ENCODE measurements at regions not wholly inside any gene's neighbourhood (a gene's known extent, or its start where the extent isn't known, plus 50 kb on each side); places are given as distances from the start of the nearest gene placed in this dataset.
A peak's percentile ranks its signal among the peaks of the same experiment; 100 is the strongest.

DNA sequence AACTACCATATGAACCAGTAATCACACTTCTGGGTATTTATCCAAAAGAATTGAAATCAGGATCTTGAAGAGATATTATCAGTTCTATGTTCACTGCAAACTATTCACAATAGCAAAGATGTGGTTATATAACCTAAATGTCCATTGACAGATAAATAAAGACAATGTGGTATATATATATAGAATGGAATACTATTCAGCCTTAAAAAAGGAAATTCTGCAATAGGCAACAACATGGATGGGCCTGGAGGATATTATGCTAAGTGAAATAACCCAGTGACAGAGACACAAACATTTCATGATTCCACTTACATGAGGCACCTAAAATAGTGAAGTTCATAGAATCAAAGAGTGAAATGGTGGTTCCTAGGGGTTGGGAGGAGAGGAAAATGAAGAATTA lies 90.6 kb upstream of the CDK1 start:
- Mint-ChIP-seq H3K9me3 (peaks cover 9% of the 10 kb centered on the region), H3K4me3 (no peak overlapping the region), H3K4me1 (ENCODE audit: low read depth) (peaks cover 2% of the 10 kb centered on the region), H3K27me3 (ENCODE audit: low read depth) (no peaks in the 10 kb centered on the region), H3K36me3 (ENCODE audit: insufficient read depth) (peaks cover 3% of the 10 kb centered on the region)
- no peak for ATAC-seq
- DNase-seq, result no peak

DNA sequence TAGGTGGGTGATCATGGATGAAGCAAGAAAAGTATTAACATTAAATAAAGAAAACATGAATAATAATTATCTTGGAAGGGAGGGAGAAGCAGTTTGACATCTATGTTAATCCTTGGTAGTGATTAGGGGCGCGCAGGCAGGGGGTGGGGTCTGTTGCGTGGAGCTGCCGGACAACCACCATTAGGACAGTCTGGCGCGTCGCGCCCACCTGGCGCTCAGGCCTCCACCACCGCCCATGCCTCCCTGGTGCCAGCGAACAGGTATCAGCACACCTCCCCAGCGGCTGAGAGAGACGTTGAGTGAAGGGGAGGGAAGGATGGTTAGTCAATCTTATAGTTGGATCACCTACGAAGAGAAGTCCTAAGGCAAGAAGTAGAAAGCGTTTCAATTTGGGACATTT lies 94.2 kb upstream of the CDK1 start:
- peaks cover 3% of the 10 kb centered on the region for H3K36me3 Mint-ChIP-seq (ENCODE audit: insufficient read depth)
- no peaks in the 10 kb centered on the region for H3K27me3 Mint-ChIP-seq (ENCODE audit: low read depth)
- DNase-seq (no peak), ATAC-seq (no peak)
- H3K9me3 Mint-ChIP-seq, result peaks cover 6% of the 10 kb centered on the region
- H3K4me3 Mint-ChIP-seq, result no peak overlapping the region
- H3K4me1 Mint-ChIP-seq (ENCODE audit: low read depth), result peaks cover 4% of the 10 kb centered on the region

DNA sequence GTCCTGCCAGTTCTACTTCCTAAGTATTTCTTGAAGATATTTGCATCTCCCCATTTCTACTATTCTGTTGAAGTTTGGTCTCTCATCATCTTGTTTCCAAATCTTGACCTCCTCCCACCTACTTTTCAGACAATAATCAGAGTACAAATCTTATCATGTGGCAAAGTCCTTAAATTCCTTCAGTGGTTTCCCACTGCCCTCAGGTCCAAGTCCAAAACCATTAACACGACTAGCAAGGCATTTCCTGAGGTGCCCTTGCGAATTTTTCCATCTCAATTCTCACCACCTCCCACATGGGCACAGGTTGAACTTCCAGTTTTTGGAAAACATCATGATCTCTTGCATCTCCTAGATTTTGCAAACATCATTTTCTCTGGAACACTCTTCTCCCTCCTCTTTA lies 97.2 kb upstream of the CDK1 start:
- H3K4me3 Mint-ChIP-seq, result no peak overlapping the region
- peaks cover 6% of the 10 kb centered on the region for H3K9me3 Mint-ChIP-seq
- no peaks in the 10 kb centered on the region for H3K27me3 Mint-ChIP-seq (ENCODE audit: low read depth)
- ATAC-seq (no peak), DNase-seq (no peak)
- H3K4me1 Mint-ChIP-seq (ENCODE audit: low read depth), result peaks cover 8% of the 10 kb centered on the region
- H3K36me3 Mint-ChIP-seq (ENCODE audit: insufficient read depth), result peaks cover 3% of the 10 kb centered on the region

DNA sequence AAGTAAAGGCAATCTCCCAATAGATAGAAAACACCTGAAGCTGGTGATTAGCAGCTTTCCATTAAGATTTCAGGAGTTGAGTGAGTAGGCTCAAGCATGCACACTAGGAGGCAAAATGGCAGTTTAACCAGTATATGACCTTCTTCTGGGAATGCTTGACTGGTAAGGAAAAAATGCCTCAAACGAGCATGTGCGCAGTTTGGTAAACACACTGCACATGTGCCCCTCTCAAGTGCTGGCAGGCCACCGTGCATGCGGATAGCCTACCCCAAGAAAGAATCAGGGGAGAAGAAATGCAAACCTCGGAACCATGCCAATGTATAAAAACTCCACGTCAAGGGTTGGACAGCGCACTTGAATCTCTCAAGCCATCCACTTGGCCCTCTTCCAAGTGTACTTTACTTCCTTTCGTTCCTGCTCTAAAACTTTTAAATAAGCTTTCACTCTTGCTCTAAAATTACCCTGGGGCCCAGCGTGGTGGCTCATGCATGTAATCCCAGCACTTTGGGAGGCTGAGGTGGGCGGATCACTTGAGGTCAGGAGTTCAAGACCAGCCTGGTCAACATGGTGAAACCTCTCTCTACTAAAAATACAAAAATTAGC lies 98.8 kb upstream of the CDK1 start:
- H3K36me3 Mint-ChIP-seq (ENCODE audit: insufficient read depth), result peaks cover 3% of the 10 kb centered on the region
- no peaks in the 10 kb centered on the region for H3K27me3 Mint-ChIP-seq (ENCODE audit: low read depth)
- peaks cover 8% of the 10 kb centered on the region for H3K4me1 Mint-ChIP-seq (ENCODE audit: low read depth)
- ATAC-seq (no peak), DNase-seq (no peak)
- H3K9me3 Mint-ChIP-seq, result no peaks in the 10 kb centered on the region
- no peak overlapping the region for H3K4me3 Mint-ChIP-seq

GRCh38 chr10:60678978-60679377 lies 99.3 kb upstream of the CDK1 start:
- Mint-ChIP-seq H3K9me3 (peaks cover 4% of the 10 kb centered on the region), H3K36me3 (ENCODE audit: insufficient read depth) (peaks cover 3% of the 10 kb centered on the region), H3K4me3 (no peak overlapping the region), H3K27me3 (ENCODE audit: low read depth) (no peaks in the 10 kb centered on the region), H3K4me1 (ENCODE audit: low read depth) (peaks cover 8% of the 10 kb centered on the region)
- no peak for DNase-seq
- ATAC-seq, result no peak

DNA sequence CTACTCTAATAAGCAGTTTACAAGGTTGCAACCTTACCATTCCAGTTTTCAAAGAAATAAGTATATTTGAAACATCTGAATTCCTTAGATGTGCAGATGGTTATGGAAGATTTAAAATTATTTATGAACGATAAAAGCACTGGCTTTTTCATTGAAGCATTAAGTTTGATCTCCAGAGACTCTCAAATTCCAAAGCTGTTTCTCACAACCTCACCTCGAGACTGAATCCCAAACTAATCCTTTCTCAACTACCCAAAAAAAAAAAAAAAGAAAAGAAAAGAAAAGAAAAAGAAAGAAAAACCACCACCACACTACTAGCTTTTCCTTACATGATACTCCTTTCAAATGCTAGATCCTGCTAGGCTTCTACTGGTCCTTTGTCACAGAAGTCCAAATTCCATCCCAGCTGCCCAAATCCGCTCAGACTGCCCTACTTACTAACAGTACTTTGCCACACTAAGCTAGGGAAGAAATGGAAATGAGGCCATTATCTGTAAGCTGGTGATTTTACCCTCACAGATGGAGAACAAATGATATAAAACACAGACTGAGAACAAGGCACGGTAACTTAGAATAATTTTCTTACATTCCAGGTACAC lies 100.6 kb upstream of the CDK1 start:
- no peak for ATAC-seq
- Mint-ChIP-seq H3K27me3 (ENCODE audit: low read depth) (no peaks in the 10 kb centered on the region), H3K9me3 (peaks cover 4% of the 10 kb centered on the region), H3K4me3 (no peak overlapping the region), H3K36me3 (ENCODE audit: insufficient read depth) (peaks cover 3% of the 10 kb centered on the region), H3K4me1 (ENCODE audit: low read depth) (peaks cover 6% of the 10 kb centered on the region)
- no peak for DNase-seq

- DNase-seq (no peak), ATAC-seq (no peak)
- Mint-ChIP-seq H3K9me3 (peaks cover 11% of the 10 kb centered on the region), H3K27me3 (ENCODE audit: low read depth) (no peaks in the 10 kb centered on the region), H3K4me1 (ENCODE audit: low read depth) (peaks cover 4% of the 10 kb centered on the region), H3K4me3 (no peak overlapping the region), H3K36me3 (ENCODE audit: insufficient read depth) (no peaks in the 10 kb centered on the region)
Measured at GRCh38 chr10:60675236-60675635, 103.0 kb upstream of the CDK1 start.

DNA sequence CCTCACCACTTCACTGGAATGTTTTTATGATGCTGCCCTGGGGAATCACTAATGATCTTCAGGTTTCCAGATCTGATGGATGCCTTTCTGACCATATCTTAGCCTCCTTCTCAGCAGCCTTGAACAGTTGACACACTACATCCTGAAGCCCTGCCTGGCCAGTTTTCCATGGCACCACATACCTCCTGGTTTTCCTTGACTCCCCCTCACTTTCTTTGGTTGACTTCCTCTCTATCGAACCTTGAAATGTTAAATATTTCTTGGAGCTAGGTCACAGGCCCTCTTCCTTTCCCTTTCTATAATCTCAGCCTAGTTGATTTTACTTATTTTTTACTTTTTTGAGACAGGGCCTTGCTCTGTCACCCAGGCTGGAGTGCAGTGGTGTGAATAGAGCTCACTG lies 108.8 kb upstream of the CDK1 start:
- ATAC-seq, result no peak
- Mint-ChIP-seq H3K9me3 (peaks cover 11% of the 10 kb centered on the region), H3K4me1 (ENCODE audit: low read depth) (peaks cover 4% of the 10 kb centered on the region), H3K4me3 (no peak overlapping the region), H3K36me3 (ENCODE audit: insufficient read depth) (no peaks in the 10 kb centered on the region), H3K27me3 (ENCODE audit: low read depth) (no peaks in the 10 kb centered on the region)
- no peak for DNase-seq

DNA sequence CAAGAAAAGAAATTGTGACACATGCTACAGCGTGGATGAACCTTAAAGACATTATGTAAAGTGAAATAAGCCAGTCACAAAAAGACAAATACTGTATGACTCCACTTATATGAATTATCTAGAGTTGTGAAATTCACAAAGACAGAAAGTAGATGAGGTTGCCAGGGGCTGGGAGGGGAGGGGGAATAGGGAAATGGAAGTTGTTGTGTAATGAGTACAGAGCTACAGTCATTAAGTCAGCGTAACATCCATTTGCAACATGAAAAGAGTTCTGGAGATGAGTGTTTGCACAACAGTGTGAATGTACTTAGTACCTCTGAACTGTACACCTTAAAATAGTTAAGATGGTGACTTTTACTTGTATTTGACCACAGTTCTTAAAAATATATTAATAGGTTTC lies 112.1 kb upstream of the CDK1 start:
- Mint-ChIP-seq H3K4me3 (no peak overlapping the region), H3K36me3 (ENCODE audit: insufficient read depth) (no peaks in the 10 kb centered on the region), H3K4me1 (ENCODE audit: low read depth) (peaks cover 20% of the 10 kb centered on the region), H3K27me3 (ENCODE audit: low read depth) (no peaks in the 10 kb centered on the region), H3K9me3 (peaks cover under 1% of the 10 kb centered on the region)
- ATAC-seq, result peak; percentile 65 to 82
- DNase-seq, result no peak

GRCh38 chr10:60664859-60665258 lies 113.4 kb upstream of the CDK1 start:
- no peaks in the 10 kb centered on the region for H3K9me3 Mint-ChIP-seq
- no peak for ATAC-seq
- H3K4me1 Mint-ChIP-seq (ENCODE audit: low read depth), result peaks cover 26% of the 10 kb centered on the region

DNA sequence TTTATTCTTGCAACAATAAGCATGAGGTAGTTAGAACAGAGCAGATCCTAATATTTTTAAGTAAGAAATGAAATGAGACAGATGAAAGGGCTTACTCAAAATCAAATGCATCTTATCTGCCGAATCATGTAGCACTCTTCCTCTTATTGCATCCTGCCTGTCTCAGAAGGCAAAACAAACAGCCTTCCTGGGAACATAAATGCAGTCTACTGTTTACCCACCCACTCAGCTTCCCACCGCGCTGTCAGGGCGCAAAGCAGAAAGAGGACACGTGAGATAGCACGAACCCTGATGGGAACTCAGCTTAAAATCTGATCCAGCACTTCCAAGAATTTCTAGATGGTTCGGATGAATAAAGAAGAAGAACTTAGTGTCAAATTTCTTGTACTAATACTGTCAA lies 114.4 kb upstream of the CDK1 start:
- H3K27me3 Mint-ChIP-seq (ENCODE audit: low read depth), result no peaks in the 10 kb centered on the region
- H3K4me1 Mint-ChIP-seq (ENCODE audit: low read depth), result peaks cover 26% of the 10 kb centered on the region
- H3K36me3 Mint-ChIP-seq (ENCODE audit: insufficient read depth), result peaks cover 3% of the 10 kb centered on the region
- no peak overlapping the region for H3K4me3 Mint-ChIP-seq
- ATAC-seq, result no peak
- no peak for DNase-seq
- no peaks in the 10 kb centered on the region for H3K9me3 Mint-ChIP-seq

More at GRCh38 chr10:60664859-60665258, 113.4 kb upstream of the CDK1 start:
- Mint-ChIP-seq H3K27me3 (ENCODE audit: low read depth) (no peaks in the 10 kb centered on the region), H3K4me3 (no peak overlapping the region), H3K36me3 (ENCODE audit: insufficient read depth) (peaks cover 3% of the 10 kb centered on the region)
- no peak for DNase-seq

GRCh38 chr10:60662917-60663614 lies 115.2 kb upstream of the CDK1 start:
- peaks cover 3% of the 10 kb centered on the region for H3K36me3 Mint-ChIP-seq (ENCODE audit: insufficient read depth)
- no peak overlapping the region for H3K4me3 Mint-ChIP-seq
- ATAC-seq, result peak in 1 of 2 donors; percentile 37
- peaks cover 26% of the 10 kb centered on the region for H3K4me1 Mint-ChIP-seq (ENCODE audit: low read depth)
- no peaks in the 10 kb centered on the region for H3K27me3 Mint-ChIP-seq (ENCODE audit: low read depth)
- no peaks in the 10 kb centered on the region for H3K9me3 Mint-ChIP-seq
- no peak for DNase-seq

GRCh38 chr10:60661637-60662036 lies 116.6 kb upstream of the CDK1 start:
- peaks cover 5% of the 10 kb centered on the region for H3K36me3 Mint-ChIP-seq (ENCODE audit: insufficient read depth)

DNA sequence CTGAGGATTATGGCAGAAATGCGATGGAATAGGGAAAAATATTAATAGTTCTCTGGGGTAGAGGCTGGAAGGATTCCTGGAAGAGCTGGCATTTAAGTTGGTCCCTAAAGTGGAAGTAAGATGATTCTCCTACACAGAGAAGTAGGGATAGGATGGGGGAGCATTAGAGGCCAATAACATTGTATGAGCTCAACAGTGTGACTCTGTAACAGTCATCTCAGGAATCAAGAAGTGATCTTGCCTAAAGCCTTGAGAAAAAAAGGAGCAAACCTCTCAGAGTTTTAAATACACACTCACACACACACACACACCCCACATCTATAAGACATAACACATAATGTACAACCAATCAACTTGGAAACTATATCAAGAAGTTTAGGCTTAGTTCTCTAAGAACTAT lies 117.7 kb upstream of the CDK1 start:
- Mint-ChIP-seq H3K27me3 (ENCODE audit: low read depth) (no peaks in the 10 kb centered on the region), H3K36me3 (ENCODE audit: insufficient read depth) (peaks cover 7% of the 10 kb centered on the region), H3K4me1 (ENCODE audit: low read depth) (peaks cover 24% of the 10 kb centered on the region), H3K9me3 (no peaks in the 10 kb centered on the region), H3K4me3 (no peak overlapping the region)
- no peak for ATAC-seq
- no peak for DNase-seq

More at GRCh38 chr10:60661637-60662036, 116.6 kb upstream of the CDK1 start:
- no peaks in the 10 kb centered on the region for H3K9me3 Mint-ChIP-seq
- DNase-seq (no peak), ATAC-seq (no peak)
- no peaks in the 10 kb centered on the region for H3K27me3 Mint-ChIP-seq (ENCODE audit: low read depth)
- H3K4me3 Mint-ChIP-seq, result no peak overlapping the region
- H3K4me1 Mint-ChIP-seq (ENCODE audit: low read depth), result peaks cover 24% of the 10 kb centered on the region

All from activated T-cell treated with anti-CD3 and anti-CD28 coated beads, Interleukin-2, amount 50 U/mL, for 4 hours (primary cell).